ENCODE measurements at regions not wholly inside any gene's neighbourhood (a gene's known extent, or its start where the extent isn't known, plus 50 kb on each side); places are given as distances from the start of the nearest gene placed in this dataset.

GRCh38 chr3:167100651-167101050, 279.4 kb downstream of the ZBBX start:
- Histone ChIP-seq H3K36me3 (replicated peaks) (no peaks in the 10 kb centered on the region), H3K27me3 (replicated peaks) (no peaks in the 10 kb centered on the region), H3K4me3 (ENCODE audit: low read depth, low read length) (no peak overlapping the region), H3K27ac (no peak overlapping the region)
- no peak for DNase-seq
- TF ChIP-seq, protein P1, sequence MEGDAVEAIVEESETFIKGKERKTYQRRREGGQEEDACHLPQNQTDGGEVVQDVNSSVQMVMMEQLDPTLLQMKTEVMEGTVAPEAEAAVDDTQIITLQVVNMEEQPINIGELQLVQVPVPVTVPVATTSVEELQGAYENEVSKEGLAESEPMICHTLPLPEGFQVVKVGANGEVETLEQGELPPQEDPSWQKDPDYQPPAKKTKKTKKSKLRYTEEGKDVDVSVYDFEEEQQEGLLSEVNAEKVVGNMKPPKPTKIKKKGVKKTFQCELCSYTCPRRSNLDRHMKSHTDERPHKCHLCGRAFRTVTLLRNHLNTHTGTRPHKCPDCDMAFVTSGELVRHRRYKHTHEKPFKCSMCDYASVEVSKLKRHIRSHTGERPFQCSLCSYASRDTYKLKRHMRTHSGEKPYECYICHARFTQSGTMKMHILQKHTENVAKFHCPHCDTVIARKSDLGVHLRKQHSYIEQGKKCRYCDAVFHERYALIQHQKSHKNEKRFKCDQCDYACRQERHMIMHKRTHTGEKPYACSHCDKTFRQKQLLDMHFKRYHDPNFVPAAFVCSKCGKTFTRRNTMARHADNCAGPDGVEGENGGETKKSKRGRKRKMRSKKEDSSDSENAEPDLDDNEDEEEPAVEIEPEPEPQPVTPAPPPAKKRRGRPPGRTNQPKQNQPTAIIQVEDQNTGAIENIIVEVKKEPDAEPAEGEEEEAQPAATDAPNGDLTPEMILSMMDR (IDR thresholded peaks at IDR 0.05; ENCODE audit: low read depth, low read length, missing control alignments): no peak
- in situ Hi-C loops (cut with HindIII; ENCODE audit: low pct_ligation_motif_present, low sequenced_read_pairs): no loop called here

DNA sequence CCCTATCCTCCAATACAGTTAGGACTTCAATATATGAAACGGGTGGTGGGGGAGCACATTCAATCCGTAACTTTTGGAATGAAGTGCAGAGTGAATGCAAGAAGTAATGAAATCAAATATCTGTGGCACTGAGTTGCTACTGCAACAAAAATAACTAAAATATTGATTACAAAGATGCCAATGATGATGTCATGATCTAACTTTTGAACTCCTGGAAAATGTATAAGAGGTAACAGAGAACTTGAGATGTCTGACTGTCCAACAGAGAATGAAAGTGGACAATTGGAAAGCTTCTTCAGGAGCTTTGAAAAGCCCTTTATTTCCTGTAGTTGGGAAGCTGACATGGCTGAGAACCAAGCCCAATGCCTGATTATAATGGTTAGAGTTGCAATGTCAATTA, 279.9 kb downstream of the ZBBX start:
- TF ChIP-seq, protein P1 (IDR thresholded peaks at IDR 0.05; ENCODE audit: low read depth, low read length, missing control alignments): no peak
- no peak overlapping the region for H3K27ac ChIP-seq
- H3K27me3 ChIP-seq (replicated peaks): no peaks in the 10 kb centered on the region
- no peak for DNase-seq
- H3K4me3 ChIP-seq (ENCODE audit: low read depth, low read length): no peak overlapping the region
- in situ Hi-C loops (cut with HindIII; ENCODE audit: low pct_ligation_motif_present, low sequenced_read_pairs): no loop called here
- no peaks in the 10 kb centered on the region for H3K36me3 ChIP-seq (replicated peaks)

DNA sequence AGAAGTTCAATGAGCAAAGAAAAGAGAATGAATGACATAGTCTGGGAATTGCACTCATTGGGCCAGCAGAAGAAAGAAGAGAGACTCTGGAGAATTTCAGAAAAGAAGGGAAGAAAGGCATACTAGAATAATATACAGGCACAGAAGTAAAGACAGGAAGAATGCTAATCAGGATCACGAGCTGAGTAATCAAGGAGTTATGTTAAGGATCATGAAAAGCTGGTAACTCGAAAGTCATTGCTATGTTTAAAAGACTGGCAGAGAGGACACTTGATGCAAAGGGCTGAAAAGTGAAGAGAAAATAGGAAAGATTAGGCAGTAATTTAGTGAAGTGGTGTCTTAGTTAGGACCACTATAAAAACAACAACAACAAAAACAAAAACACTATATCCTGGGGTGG, 284.1 kb downstream of the ZBBX start:
- Histone ChIP-seq H3K27me3 (replicated peaks) (no peaks in the 10 kb centered on the region), H3K36me3 (replicated peaks) (no peaks in the 10 kb centered on the region), H3K4me3 (ENCODE audit: low read depth, low read length) (no peak overlapping the region), H3K27ac (no peak overlapping the region)
- TF ChIP-seq, protein P1 (IDR thresholded peaks at IDR 0.05; ENCODE audit: low read depth, low read length, missing control alignments): no peak
- in situ Hi-C loops (cut with HindIII; ENCODE audit: low pct_ligation_motif_present, low sequenced_read_pairs): no loop called here
- no peak for DNase-seq

- in situ Hi-C loops (cut with HindIII; ENCODE audit: low pct_ligation_motif_present, low sequenced_read_pairs): no loop called here
- Histone ChIP-seq H3K27me3 (replicated peaks) (no peaks in the 10 kb centered on the region), H3K36me3 (replicated peaks) (no peaks in the 10 kb centered on the region), H3K4me3 (ENCODE audit: low read depth, low read length) (no peak overlapping the region), H3K27ac (no peak overlapping the region)
- TF ChIP-seq, protein P1 (IDR thresholded peaks at IDR 0.05; ENCODE audit: low read depth, low read length, missing control alignments): no peak
- no peak for DNase-seq
Measured at GRCh38 chr3:167094632-167095031, 285.5 kb downstream of the ZBBX start.

GRCh38 chr3:167091226-167091625, 288.9 kb downstream of the ZBBX start:
- Histone ChIP-seq H3K4me3 (ENCODE audit: low read depth, low read length) (no peak overlapping the region), H3K27ac (no peak overlapping the region), H3K36me3 (replicated peaks) (no peaks in the 10 kb centered on the region), H3K27me3 (replicated peaks) (no peaks in the 10 kb centered on the region)
- TF ChIP-seq, protein P1 (IDR thresholded peaks at IDR 0.05; ENCODE audit: low read depth, low read length, missing control alignments): no peak
- in situ Hi-C loops (cut with HindIII; ENCODE audit: low pct_ligation_motif_present, low sequenced_read_pairs): no loop called here
- DNase-seq: no peak

GRCh38 chr3:167084545-167084944, 295.6 kb downstream of the ZBBX start:
- no peak overlapping the region for H3K4me3 ChIP-seq (ENCODE audit: low read depth, low read length)
- no peaks in the 10 kb centered on the region for H3K36me3 ChIP-seq (replicated peaks)
- in situ Hi-C loops (cut with HindIII; ENCODE audit: low pct_ligation_motif_present, low sequenced_read_pairs): no loop called here
- DNase-seq: no peak
- TF ChIP-seq, protein P1 (IDR thresholded peaks at IDR 0.05; ENCODE audit: low read depth, low read length, missing control alignments): no peak
- H3K27ac ChIP-seq: no peak overlapping the region
- H3K27me3 ChIP-seq (replicated peaks): no peaks in the 10 kb centered on the region

Data from brain microvascular endothelial cell (primary cell).